OCI-LY1 (cell line): ENCODE measurements at regions not wholly inside any gene's neighbourhood (a gene's known extent, or its start where the extent isn't known, plus 50 kb on each side); places are given as distances from the start of the nearest gene placed in this dataset.

Experiments
- H2AFZ ChIP-seq: fragments of 200-600 bp; sonication (generic), shearing (Covaris generic); 2 replicates; pipeline ENCODE4 v1.6.0; 2014; ENCODE audit warnings: antibody characterized with exemption, mild to moderate bottlenecking, low read length
- H3F3A ChIP-seq: fragments of 200-600 bp; sonication (generic), shearing (Covaris generic); 2 replicates; pipeline ENCODE4 v1.6.0; 2014; ENCODE audit warnings: mild to moderate bottlenecking, antibody characterized with exemption, low read length, moderate library complexity; ENCODE audit not compliant: insufficient read depth
- H3K27ac ChIP-seq: fragments of 200-600 bp; sonication (generic); 2 replicates; pipeline ENCODE4 v1.5.1; 2014; ENCODE audit warnings: low read length, mixed run types, mild to moderate bottlenecking, low read depth; ENCODE audit not compliant: poor library complexity, severe bottlenecking
- H3K27me3 ChIP-seq: fragments of 200-600 bp; sonication (generic); 2 replicates; pipeline ENCODE4 v1.6.0; 2014; ENCODE audit warnings: antibody characterized with exemption, mild to moderate bottlenecking, low read length, moderate library complexity; ENCODE audit not compliant: insufficient read depth
- H3K36me3 ChIP-seq: fragments of 200-600 bp; sonication (generic); 2 replicates; pipeline ENCODE4 v1.6.1; 2014; ENCODE audit warnings: mild to moderate bottlenecking, antibody characterized with exemption, low read length, moderate library complexity, mixed read lengths; ENCODE audit not compliant: insufficient read depth
- H3K4me1 ChIP-seq: fragments of 200-600 bp; sonication (generic); 2 replicates; pipeline ENCODE4 v1.5.1; 2014; ENCODE audit warnings: mild to moderate bottlenecking, low read length, moderate library complexity; ENCODE audit not compliant: insufficient read depth, severe bottlenecking
- H3K4me2 ChIP-seq: fragments of 200-600 bp; sonication (generic), shearing (Covaris generic); 2 replicates; pipeline ENCODE4 v1.6.1; 2014; ENCODE audit warnings: low read length
- H3K4me3 ChIP-seq: fragments of 200-600 bp; sonication (generic); 2 replicates; pipeline ENCODE4 v1.5.1; 2014; ENCODE audit warnings: low read length, low read depth, mild to moderate bottlenecking, mixed read lengths; ENCODE audit not compliant: poor library complexity, severe bottlenecking
- H3K79me2 ChIP-seq: fragments of 200-600 bp; shearing (Covaris generic); 2 replicates; pipeline ENCODE4 v1.6.1; 2016; ENCODE audit warnings: mixed run types, low read length, mixed read lengths; ENCODE audit not compliant: insufficient read depth
- H3K9ac ChIP-seq: fragments of 200-600 bp; sonication (generic), shearing (Covaris generic); 2 replicates; pipeline ENCODE4 v1.6.1; 2014; ENCODE audit warnings: mild to moderate bottlenecking, low read length, mixed read lengths
- H3K9me2 ChIP-seq: fragments of 200-600 bp; sonication (generic), shearing (Covaris generic); 2 replicates; pipeline ENCODE4 v1.6.1; 2014; ENCODE audit warnings: low read depth, mild to moderate bottlenecking, low read length, mixed read lengths
- H3K9me3 ChIP-seq: fragments of 200-600 bp; shearing (Covaris generic); 2 replicates; pipeline ENCODE4 v1.6.1; 2014; ENCODE audit warnings: low read length, mixed read lengths
- H4K20me1 ChIP-seq: fragments of 200-600 bp; sonication (generic), shearing (Covaris generic); 2 replicates; pipeline ENCODE4 v1.6.0; 2016; ENCODE audit warnings: mild to moderate bottlenecking, low read length; ENCODE audit not compliant: insufficient read depth
- EZH2 ChIP-seq: fragments of 200-600 bp; sonication (generic), shearing (Covaris generic); IDR thresholded peaks from 2 replicates; pipeline ENCODE4 v1.8.0; 2017; ENCODE audit warnings: borderline replicate concordance, mixed run types, mild to moderate bottlenecking, antibody characterized with exemption, low read length, moderate library complexity, mixed read lengths
- TF ChIP-seq, protein P1 (sequence below): fragments of 200-600 bp; sonication (generic), shearing (Covaris generic); IDR thresholded peaks from 2 replicates; pipeline ENCODE4 v1.5.1; 2017; ENCODE audit warnings: mild to moderate bottlenecking, antibody characterized with exemption, low read length, moderate library complexity, mixed read lengths

DNA sequence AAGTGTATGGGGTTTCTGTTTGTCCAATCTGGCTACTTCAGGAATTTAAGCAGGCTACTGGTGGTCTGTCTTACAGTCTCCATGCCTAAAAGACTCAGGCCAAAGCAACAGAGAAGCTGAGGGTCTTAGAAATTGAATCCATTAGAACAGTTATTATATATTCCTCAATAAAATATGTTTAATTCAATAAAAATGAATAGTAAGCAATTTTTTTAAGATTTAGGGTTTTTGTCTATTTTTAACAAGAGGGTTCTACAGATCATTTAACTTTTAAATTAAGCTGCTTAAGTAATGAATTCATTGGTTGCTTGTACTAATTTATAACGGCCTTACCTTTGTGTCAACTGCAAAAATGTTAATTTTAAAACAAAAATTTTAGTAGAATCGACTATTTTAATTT, 832.6 kb upstream of the SLC39A10 start:
- TF ChIP-seq, protein P1, sequence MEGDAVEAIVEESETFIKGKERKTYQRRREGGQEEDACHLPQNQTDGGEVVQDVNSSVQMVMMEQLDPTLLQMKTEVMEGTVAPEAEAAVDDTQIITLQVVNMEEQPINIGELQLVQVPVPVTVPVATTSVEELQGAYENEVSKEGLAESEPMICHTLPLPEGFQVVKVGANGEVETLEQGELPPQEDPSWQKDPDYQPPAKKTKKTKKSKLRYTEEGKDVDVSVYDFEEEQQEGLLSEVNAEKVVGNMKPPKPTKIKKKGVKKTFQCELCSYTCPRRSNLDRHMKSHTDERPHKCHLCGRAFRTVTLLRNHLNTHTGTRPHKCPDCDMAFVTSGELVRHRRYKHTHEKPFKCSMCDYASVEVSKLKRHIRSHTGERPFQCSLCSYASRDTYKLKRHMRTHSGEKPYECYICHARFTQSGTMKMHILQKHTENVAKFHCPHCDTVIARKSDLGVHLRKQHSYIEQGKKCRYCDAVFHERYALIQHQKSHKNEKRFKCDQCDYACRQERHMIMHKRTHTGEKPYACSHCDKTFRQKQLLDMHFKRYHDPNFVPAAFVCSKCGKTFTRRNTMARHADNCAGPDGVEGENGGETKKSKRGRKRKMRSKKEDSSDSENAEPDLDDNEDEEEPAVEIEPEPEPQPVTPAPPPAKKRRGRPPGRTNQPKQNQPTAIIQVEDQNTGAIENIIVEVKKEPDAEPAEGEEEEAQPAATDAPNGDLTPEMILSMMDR, result no peak
- no peak for TF ChIP-seq EZH2
- no peaks in the 10 kb centered on the region for H3K9me2 ChIP-seq
- H3K27ac ChIP-seq, result no peak overlapping the region
- no peaks in the 10 kb centered on the region for H3K4me1 ChIP-seq
- no peaks in the 10 kb centered on the region for H3K9me3 ChIP-seq
- no peaks in the 10 kb centered on the region for H3K79me2 ChIP-seq
- no peak overlapping the region for H3K4me3 ChIP-seq
- no peak overlapping the region for H2AFZ ChIP-seq
- H3F3A ChIP-seq, result no peaks in the 10 kb centered on the region
- H3K36me3 ChIP-seq, result no peaks in the 10 kb centered on the region
- H3K27me3 ChIP-seq, result no peaks in the 10 kb centered on the region
- H4K20me1 ChIP-seq, result no peaks in the 10 kb centered on the region
- no peak overlapping the region for H3K4me2 ChIP-seq
- H3K9ac ChIP-seq, result no peak overlapping the region

DNA sequence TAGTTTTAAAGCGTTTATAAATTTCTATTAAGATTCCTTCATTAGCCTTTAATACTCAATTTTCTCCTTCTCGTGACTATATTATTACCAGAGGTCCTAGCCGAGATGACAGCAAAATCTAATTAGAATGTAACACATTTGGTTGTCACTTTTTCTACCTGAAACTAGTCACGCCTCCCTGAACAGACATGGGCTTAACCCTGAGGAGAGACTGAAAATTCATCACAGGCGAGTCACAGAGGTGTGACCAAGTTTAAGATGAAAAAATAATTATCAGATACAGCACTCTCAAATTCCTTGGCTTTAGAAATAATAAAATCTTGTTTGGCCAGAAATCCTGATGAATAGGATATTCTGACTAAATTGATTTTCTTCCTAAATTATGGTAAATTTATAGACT, 834.4 kb upstream of the SLC39A10 start:
- TF ChIP-seq, protein P1, result no peak
- no peak for TF ChIP-seq EZH2
- no peaks in the 10 kb centered on the region for H3K27me3 ChIP-seq

DNA sequence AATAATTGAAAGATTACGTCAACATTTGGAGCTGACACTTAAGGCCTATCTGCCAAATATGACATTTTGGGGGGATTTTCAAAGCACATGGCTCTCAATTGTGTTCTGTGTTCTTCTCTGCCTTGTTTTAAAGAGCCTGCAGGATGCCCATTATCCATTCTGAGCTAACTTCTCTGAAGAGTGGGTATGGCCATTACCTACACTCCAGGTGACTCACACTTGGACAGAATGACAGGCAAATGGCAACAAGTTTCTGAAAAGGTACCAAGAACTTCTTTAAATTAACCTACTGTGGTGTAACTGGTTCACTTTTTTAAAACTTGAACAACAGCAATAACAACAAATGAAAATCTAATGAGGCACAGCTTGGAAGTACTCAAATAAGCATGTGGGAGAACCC, 834.9 kb upstream of the SLC39A10 start:
- Histone ChIP-seq H3K4me1 (no peaks in the 10 kb centered on the region), H3K36me3 (no peaks in the 10 kb centered on the region), H3K4me3 (no peak overlapping the region), H3K9me3 (no peaks in the 10 kb centered on the region), H3K9me2 (no peaks in the 10 kb centered on the region), H3K27me3 (no peaks in the 10 kb centered on the region), H3K27ac (no peak overlapping the region), H3K4me2 (no peak overlapping the region), H3F3A (no peaks in the 10 kb centered on the region), H3K79me2 (no peaks in the 10 kb centered on the region), H3K9ac (no peak overlapping the region), H2AFZ (no peak overlapping the region), H4K20me1 (no peaks in the 10 kb centered on the region)
- no peak for TF ChIP-seq EZH2
- TF ChIP-seq, protein P1, result no peak

More for the DNA sequence above, 834.4 kb upstream of the SLC39A10 start:
- Histone ChIP-seq H3K9me2 (no peaks in the 10 kb centered on the region), H3K9ac (no peak overlapping the region), H4K20me1 (no peaks in the 10 kb centered on the region), H3K79me2 (no peaks in the 10 kb centered on the region), H3F3A (no peaks in the 10 kb centered on the region), H3K9me3 (no peaks in the 10 kb centered on the region), H3K27ac (no peak overlapping the region), H3K4me3 (no peak overlapping the region), H3K36me3 (no peaks in the 10 kb centered on the region), H2AFZ (no peak overlapping the region), H3K4me2 (no peak overlapping the region), H3K4me1 (no peaks in the 10 kb centered on the region)
